Thyroid gland (tissue), 4 donors: ENCODE measurements at regions not wholly inside any gene's neighbourhood (a gene's known extent, or its start where the extent isn't known, plus 50 kb on each side); places are given as distances from the start of the nearest gene placed in this dataset.

Experiments
- POLR2A ChIP-seq, 2 donors: fragments of 450-650 bp; IDR thresholded peaks; one replicate each; pipeline ENCODE4 v1.6.1; 2017; ENCODE audit warnings: antibody characterized with exemption in 2 of 2, mild to moderate bottlenecking in 2 of 2, moderate library complexity in 1 of 2
- TF ChIP-seq, protein P1 (sequence below), 6 experiments: fragments of 200-600 bp in 3 of 6; fragments of 450-650 bp in 3 of 6; sonication (generic) in 3 of 6; IDR thresholded peaks; one replicate each; pipeline ENCODE4 v1.5.1; 2016 to 2019; ENCODE audit warnings: antibody characterized with exemption in 6 of 6, mild to moderate bottlenecking in 2 of 6, inconsistent platforms in 1 of 6, moderate library complexity in 1 of 6

DNA sequence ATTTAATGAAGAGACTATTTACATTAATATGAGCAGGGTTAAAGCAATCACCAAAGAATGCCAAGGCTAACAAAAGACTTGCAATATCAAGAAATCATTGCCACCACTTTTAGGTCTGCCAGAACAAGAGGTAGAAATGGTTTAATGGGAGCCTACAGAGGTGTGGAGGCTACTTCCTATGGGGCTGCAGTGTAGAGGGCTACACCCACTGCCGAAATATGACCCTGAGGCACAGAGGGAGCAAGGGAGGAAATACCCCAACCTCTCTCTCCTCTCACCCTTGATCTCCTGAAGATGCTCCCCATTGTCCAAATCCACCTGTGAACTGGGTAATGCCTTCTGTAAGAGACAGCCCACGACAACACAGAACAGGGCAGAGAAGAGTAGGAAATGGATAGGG is 315.4 kb downstream of the SMAD2 start:
- TF ChIP-seq, protein P1, sequence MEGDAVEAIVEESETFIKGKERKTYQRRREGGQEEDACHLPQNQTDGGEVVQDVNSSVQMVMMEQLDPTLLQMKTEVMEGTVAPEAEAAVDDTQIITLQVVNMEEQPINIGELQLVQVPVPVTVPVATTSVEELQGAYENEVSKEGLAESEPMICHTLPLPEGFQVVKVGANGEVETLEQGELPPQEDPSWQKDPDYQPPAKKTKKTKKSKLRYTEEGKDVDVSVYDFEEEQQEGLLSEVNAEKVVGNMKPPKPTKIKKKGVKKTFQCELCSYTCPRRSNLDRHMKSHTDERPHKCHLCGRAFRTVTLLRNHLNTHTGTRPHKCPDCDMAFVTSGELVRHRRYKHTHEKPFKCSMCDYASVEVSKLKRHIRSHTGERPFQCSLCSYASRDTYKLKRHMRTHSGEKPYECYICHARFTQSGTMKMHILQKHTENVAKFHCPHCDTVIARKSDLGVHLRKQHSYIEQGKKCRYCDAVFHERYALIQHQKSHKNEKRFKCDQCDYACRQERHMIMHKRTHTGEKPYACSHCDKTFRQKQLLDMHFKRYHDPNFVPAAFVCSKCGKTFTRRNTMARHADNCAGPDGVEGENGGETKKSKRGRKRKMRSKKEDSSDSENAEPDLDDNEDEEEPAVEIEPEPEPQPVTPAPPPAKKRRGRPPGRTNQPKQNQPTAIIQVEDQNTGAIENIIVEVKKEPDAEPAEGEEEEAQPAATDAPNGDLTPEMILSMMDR (IDR thresholded peaks at IDR 0.05), result no peak
- no peak for TF ChIP-seq POLR2A (IDR thresholded peaks at IDR 0.05)
